ENCODE measurements at regions not wholly inside any gene's neighbourhood (a gene's known extent, or its start where the extent isn't known, plus 50 kb on each side); places are given as distances from the start of the nearest gene placed in this dataset.

DNA sequence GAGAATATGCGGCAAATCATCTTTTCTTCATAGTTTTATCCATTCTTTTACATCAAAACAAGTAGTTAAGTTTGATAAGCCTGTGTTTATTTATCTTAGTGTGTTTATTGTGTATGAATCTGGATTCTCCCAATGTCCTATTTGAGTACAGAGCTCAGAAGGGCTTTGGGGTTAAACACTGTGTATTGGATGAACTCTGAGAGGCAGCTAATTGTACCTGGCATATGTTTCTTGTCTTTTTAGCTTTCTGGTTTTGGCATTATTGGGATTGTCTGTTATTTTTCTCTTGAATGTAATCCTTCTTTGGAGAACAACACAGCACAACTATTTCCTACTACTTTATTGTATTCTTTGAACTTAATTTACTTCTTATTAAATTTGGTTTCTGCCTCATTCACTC is 906.9 kb downstream of the ADGRL2 start:
- TF ChIP-seq, protein P1, sequence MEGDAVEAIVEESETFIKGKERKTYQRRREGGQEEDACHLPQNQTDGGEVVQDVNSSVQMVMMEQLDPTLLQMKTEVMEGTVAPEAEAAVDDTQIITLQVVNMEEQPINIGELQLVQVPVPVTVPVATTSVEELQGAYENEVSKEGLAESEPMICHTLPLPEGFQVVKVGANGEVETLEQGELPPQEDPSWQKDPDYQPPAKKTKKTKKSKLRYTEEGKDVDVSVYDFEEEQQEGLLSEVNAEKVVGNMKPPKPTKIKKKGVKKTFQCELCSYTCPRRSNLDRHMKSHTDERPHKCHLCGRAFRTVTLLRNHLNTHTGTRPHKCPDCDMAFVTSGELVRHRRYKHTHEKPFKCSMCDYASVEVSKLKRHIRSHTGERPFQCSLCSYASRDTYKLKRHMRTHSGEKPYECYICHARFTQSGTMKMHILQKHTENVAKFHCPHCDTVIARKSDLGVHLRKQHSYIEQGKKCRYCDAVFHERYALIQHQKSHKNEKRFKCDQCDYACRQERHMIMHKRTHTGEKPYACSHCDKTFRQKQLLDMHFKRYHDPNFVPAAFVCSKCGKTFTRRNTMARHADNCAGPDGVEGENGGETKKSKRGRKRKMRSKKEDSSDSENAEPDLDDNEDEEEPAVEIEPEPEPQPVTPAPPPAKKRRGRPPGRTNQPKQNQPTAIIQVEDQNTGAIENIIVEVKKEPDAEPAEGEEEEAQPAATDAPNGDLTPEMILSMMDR (IDR thresholded peaks at IDR 0.05): no peak
- no peak for TF ChIP-seq POLR2A (IDR thresholded peaks at IDR 0.05)
- TF ChIP-seq EP300 (IDR thresholded peaks at IDR 0.05): no peak

Measured in stomach (tissue), 4 donors.